Common myeloid progenitor, CD34-positive (primary cell): ENCODE measurements at regions not wholly inside any gene's neighbourhood (a gene's known extent, or its start where the extent isn't known, plus 50 kb on each side); places are given as distances from the start of the nearest gene placed in this dataset.
A peak's percentile ranks its signal among the peaks of the same experiment; 100 is the strongest.

Experiments used
- CTCF ChIA-PET: fragments of 350-600 bp; sonication (Branson Sonifier 250); formaldehyde crosslinking; loops from one replicate; lab custom pipeline; 2021; ENCODE audit warnings: antibody characterized with exemption; lab: Charles Lee
- POLR2A ChIA-PET: fragments of 350-600 bp; sonication (Branson Sonifier 250); formaldehyde crosslinking; loops from one replicate; lab custom pipeline; 2021; ENCODE audit warnings: antibody characterized with exemption; lab: Charles Lee
- DNase-seq, 3 donors: peaks; one replicate each; pipeline versions ENCODE4 v3.0.0 to v3.0.0-alpha.2; 2013
- H3K27ac ChIP-seq, 2 experiments: 1 replicate in 1 of 2; 2 replicates in 1 of 2; pipeline ENCODE4 v1.7.0; 2013; ENCODE audit warnings: inconsistent platforms in 2 of 2, low read length in 2 of 2, mild to moderate bottlenecking in 2 of 2, low read depth in 1 of 2, moderate library complexity in 1 of 2; ENCODE audit not compliant: severe bottlenecking in 2 of 2, insufficient read depth in 1 of 2, poor library complexity in 1 of 2
- H3K27me3 ChIP-seq, 5 experiments: replicated peaks in 2 of 5; 1 replicate in 3 of 5; 2 replicates in 2 of 5; pipeline versions ENCODE4 v1.6.1 to v1.7.0; 2013; ENCODE audit warnings: low read length in 4 of 5, mild to moderate bottlenecking in 2 of 5, moderate library complexity in 2 of 5, inconsistent platforms in 1 of 5; ENCODE audit not compliant: insufficient read depth in 5 of 5, control insufficient read depth in 4 of 5
- H3K36me3 ChIP-seq, 4 experiments: 1 replicate in 2 of 4; 2 replicates in 2 of 4; pipeline versions ENCODE4 v1.6.1 to v1.7.0; 2013; ENCODE audit warnings: low read length in 3 of 4, control low read depth in 1 of 4, mild to moderate bottlenecking in 1 of 4; ENCODE audit not compliant: control insufficient read depth in 4 of 4, insufficient read depth in 4 of 4
- H3K4me1 ChIP-seq, 4 experiments: 1 replicate in 3 of 4; 2 replicates in 1 of 4; pipeline versions ENCODE4 v1.6.1 to v1.7.1; 2013; ENCODE audit warnings: low read length in 3 of 4, mild to moderate bottlenecking in 3 of 4, control low read depth in 1 of 4, inconsistent platforms in 1 of 4, moderate library complexity in 1 of 4; ENCODE audit not compliant: control insufficient read depth in 4 of 4, insufficient read depth in 4 of 4; ENCODE audit errors: control extremely low read depth in 1 of 4
- H3K4me3 ChIP-seq, 7 experiments: 1 replicate in 4 of 7; 2 replicates in 3 of 7; pipeline versions ENCODE4 v1.5.1 to v1.7.0; 2013; ENCODE audit warnings: mild to moderate bottlenecking in 7 of 7, low read length in 6 of 7, moderate library complexity in 6 of 7, inconsistent platforms in 2 of 7, low read depth in 2 of 7, control low read depth in 1 of 7; ENCODE audit not compliant: insufficient read depth in 4 of 7, control insufficient read depth in 1 of 7; ENCODE audit errors: extremely low read depth in 1 of 7
- H3K9me3 ChIP-seq, 5 experiments: 1 replicate in 4 of 5; 2 replicates in 1 of 5; pipeline versions ENCODE4 v1.6.1 to v1.7.1; 2013; ENCODE audit warnings: low read length in 4 of 5, mild to moderate bottlenecking in 2 of 5, inconsistent platforms in 1 of 5, low read depth in 1 of 5, moderate library complexity in 1 of 5; ENCODE audit not compliant: control insufficient read depth in 4 of 5, insufficient read depth in 2 of 5; ENCODE audit errors: control extremely low read depth in 1 of 5
- WGBS: methylation state at CpG from one replicate; pipeline ENCODE4 v1.1.5; 2013; ENCODE audit not compliant: insufficient coverage; 5-methylcytosine and 5-hydroxymethylcytosine counted together

GRCh38 chr3:144314946-144315345 lies 343.3 kb downstream of the DIPK2A start:
- Histone ChIP-seq H3K27me3 (no peaks in the 10 kb centered on the region), H3K4me1 (no peaks in the 10 kb centered on the region), H3K4me3 (no peak overlapping the region), H3K36me3 (no peaks in the 10 kb centered on the region), H3K9me3 (peaks cover 0 to 4% (median 0%) of the 10 kb centered on the region in 5 experiments), H3K27ac (no peak overlapping the region)
- DNase-seq: no peak
- ChIA-PET CTCF (no interaction called here), POLR2A (no interaction called here)
- WGBS: 90% methylated on average over 2 of the region's 3 CpGs

- Histone ChIP-seq H3K4me1 (no peaks in the 10 kb centered on the region), H3K27me3 (no peaks in the 10 kb centered on the region), H3K9me3 (peaks cover 0 to 2% (median 0%) of the 10 kb centered on the region in 5 experiments), H3K4me3 (no peak overlapping the region), H3K27ac (no peak overlapping the region), H3K36me3 (no peaks in the 10 kb centered on the region)
- CTCF ChIA-PET: interaction anchor here (0.5 kb wide), 1 partner anchor 409 kb away, joined by 3 read pairs; no protein-coding TSS in a partner anchor
- no peak for DNase-seq
- POLR2A ChIA-PET: no interaction called here
- WGBS: 100% methylated on average over 1 of the region's 2 CpGs
Measured at GRCh38 chr3:144317961-144318360, 346.3 kb downstream of the DIPK2A start.

- peaks cover 0 to 5% (median 0%) of the 10 kb centered on the region in 5 experiments for H3K9me3 ChIP-seq
- H3K4me1 ChIP-seq: no peaks in the 10 kb centered on the region
- no peak for DNase-seq
- 100% methylated on average over 2 of the region's 2 CpGs for WGBS
- H3K27me3 ChIP-seq: no peaks in the 10 kb centered on the region
- no peaks in the 10 kb centered on the region for H3K36me3 ChIP-seq
- ChIA-PET POLR2A (no interaction called here), CTCF (interaction anchor here (1.7 kb wide), 1 partner anchor 9 kb away, joined by 4 read pairs; no protein-coding TSS in a partner anchor)
- H3K27ac ChIP-seq: no peak overlapping the region
- H3K4me3 ChIP-seq: no peak overlapping the region
Measured at GRCh38 chr3:144324076-144324475, 352.5 kb downstream of the DIPK2A start.

GRCh38 chr3:144332868-144333267 lies 361.2 kb downstream of the DIPK2A start:
- POLR2A ChIA-PET: no interaction called here

GRCh38 chr3:144341471-144341870 lies 369.8 kb downstream of the DIPK2A start:
- ChIA-PET POLR2A (no interaction called here), CTCF (no interaction called here)
- no peak for DNase-seq
- Histone ChIP-seq H3K36me3 (no peaks in the 10 kb centered on the region), H3K4me1 (peaks cover 5 to 16% (median 9%) of the 10 kb centered on the region in 4 experiments), H3K4me3 (no peak overlapping the region), H3K27me3 (peaks cover 0 to 37% (median 14%) of the 10 kb centered on the region in 5 experiments), H3K9me3 (no peaks in the 10 kb centered on the region), H3K27ac (no peak overlapping the region)
- WGBS: 94% methylated on average over 3 of the region's 4 CpGs

More at GRCh38 chr3:144332868-144333267, 361.2 kb downstream of the DIPK2A start:
- no peak overlapping the region for H3K4me3 ChIP-seq
- peaks cover 0 to 4% (median 0%) of the 10 kb centered on the region in 5 experiments for H3K9me3 ChIP-seq
- WGBS: 28% methylated on average over 3 of the region's 3 CpGs
- no peaks in the 10 kb centered on the region for H3K36me3 ChIP-seq
- CTCF ChIA-PET: interaction anchor here (1.3 kb wide), 1 partner anchor 9 kb away, joined by 4 read pairs; no protein-coding TSS in a partner anchor
- no peaks in the 10 kb centered on the region for H3K4me1 ChIP-seq
- H3K27me3 ChIP-seq: peaks cover 0 to 2% (median 0%) of the 10 kb centered on the region in 5 experiments
- peak; percentile 9 to 57 (median 45) for DNase-seq
- no peak overlapping the region for H3K27ac ChIP-seq

- Histone ChIP-seq H3K4me3 (no peak overlapping the region), H3K36me3 (no peaks in the 10 kb centered on the region), H3K27me3 (peaks cover 0 to 44% (median 19%) of the 10 kb centered on the region in 5 experiments), H3K9me3 (no peaks in the 10 kb centered on the region), H3K4me1 (peaks cover 5 to 16% (median 9%) of the 10 kb centered on the region in 4 experiments), H3K27ac (no peak overlapping the region)
- 99% methylated on average over 9 of the region's 9 CpGs for WGBS
- CTCF ChIA-PET: no interaction called here
- DNase-seq: no peak
- POLR2A ChIA-PET: no interaction called here
Measured at GRCh38 chr3:144343343-144343742, 371.7 kb downstream of the DIPK2A start.

- no peaks in the 10 kb centered on the region for H3K9me3 ChIP-seq
- 86% methylated on average over 3 of the region's 7 CpGs for WGBS
- H3K4me3 ChIP-seq: no peak overlapping the region
- POLR2A ChIA-PET: no interaction called here
- DNase-seq: no peak
- H3K4me1 ChIP-seq: peaks cover 5 to 16% (median 9%) of the 10 kb centered on the region in 4 experiments
- CTCF ChIA-PET: no interaction called here
- no peaks in the 10 kb centered on the region for H3K36me3 ChIP-seq
- H3K27me3 ChIP-seq: peaks cover 0 to 44% (median 19%) of the 10 kb centered on the region in 5 experiments
- no peak overlapping the region for H3K27ac ChIP-seq
Measured at GRCh38 chr3:144343777-144344176, 372.2 kb downstream of the DIPK2A start.
